IPS DF 19.7 (cell line): ENCODE measurements at regions not wholly inside any gene's neighbourhood (a gene's known extent, or its start where the extent isn't known, plus 50 kb on each side); places are given as distances from the start of the nearest gene placed in this dataset.
A peak's percentile ranks its signal among the peaks of the same experiment; 100 is the strongest.

Experiments used
- DNase-seq: peaks from one replicate; pipeline ENCODE4 v3.0.0-alpha.2; 2013; ENCODE audit warnings: low read depth, low spot score

DNA sequence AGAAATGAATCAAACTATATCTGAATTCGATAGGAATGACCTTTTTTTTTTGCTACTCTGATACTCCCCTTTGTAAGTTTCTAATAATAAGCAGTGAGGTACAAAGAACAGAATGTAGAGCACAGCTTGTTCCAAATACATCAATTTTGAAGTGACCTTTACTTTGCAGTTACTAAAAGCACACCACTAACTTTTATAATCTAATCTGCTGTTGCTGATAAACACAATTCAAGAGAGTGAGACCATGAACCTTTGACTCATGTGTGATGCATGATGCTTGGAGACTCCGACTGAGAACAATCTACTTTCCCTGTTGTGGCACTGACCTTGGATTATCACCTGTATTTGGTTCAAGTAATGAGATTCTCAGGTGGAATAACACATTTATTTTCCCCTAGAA is 91.6 kb upstream of the GNPDA2 start:
- no peak for DNase-seq

DNA sequence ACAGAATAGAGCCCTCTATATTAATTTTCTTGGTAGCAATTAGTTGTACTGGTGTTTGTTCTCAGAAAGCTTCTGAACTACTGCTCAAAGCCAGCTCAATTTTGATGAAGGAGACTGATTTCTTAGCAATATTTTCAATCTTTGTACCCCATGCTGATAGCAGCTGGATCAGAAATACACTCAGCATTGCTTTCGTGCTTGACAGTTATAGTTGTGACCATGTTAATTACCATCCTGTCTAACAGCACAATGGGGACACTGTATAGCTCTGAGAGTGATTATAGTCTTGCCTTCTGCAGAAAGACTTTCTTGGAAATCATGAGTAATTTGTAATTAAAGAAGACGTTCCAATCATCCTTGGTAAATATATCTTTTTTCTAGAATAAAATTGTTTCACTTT is 79.7 kb upstream of the GNPDA2 start:
- no peak for DNase-seq

DNA sequence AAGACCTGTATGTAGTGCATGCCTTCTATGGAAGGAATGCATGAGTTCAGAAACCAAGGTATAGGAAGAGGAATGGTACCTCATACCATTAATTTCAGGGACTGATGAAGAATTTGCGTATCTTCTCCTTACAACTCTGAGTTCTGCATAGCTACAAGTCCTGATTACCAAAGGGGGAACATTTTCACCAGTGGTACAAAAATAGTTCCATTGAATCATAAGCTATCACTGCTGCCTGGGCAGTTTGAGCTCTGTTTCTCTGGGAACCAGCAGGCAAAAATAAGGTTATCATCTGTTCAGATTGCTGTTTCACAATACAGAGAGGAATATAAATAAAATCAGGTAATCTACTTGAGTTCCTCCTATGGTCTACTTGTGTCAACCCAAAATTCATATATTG is 77.9 kb upstream of the GNPDA2 start:
- DNase-seq: no peak

DNA sequence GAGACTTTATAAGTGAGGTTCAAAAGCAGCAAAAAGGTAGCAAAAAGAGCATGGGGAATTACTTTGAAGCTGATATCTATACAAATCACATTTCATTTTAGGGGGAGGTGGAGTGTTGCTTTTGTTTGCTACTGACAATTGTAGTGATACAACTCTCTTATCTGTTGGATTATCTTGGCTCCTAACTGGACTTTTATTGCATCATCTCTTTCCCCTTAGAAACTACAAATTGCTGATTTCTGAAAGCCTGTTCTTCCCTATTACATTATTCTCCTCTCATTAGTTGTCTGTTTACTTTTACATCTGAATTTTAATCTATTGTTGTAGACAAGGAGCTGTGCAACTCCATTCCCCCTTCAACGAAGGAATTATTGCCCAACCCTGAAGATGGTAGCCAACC is 75.0 kb upstream of the GNPDA2 start:
- no peak for DNase-seq

DNA sequence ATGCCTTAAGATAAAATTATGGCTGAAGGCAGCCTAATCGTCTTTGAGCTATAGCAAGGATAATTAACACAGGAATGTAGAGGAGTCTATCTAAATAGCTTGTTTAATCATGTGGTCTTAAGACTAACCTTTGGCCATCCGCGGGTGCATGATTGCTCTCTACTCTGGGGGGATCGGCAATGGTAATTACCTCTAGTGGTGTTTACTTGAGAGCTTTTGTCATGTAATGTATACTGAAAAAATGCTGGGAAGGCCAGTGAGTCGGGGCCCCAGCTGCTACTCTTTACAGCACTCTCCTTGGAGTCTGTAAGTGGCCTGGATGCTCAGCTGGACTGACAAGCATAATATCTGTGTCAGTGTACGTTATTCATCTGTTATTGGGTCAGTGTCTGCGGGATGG is 65.5 kb upstream of the GNPDA2 start:
- peak; percentile 2 for DNase-seq

DNA sequence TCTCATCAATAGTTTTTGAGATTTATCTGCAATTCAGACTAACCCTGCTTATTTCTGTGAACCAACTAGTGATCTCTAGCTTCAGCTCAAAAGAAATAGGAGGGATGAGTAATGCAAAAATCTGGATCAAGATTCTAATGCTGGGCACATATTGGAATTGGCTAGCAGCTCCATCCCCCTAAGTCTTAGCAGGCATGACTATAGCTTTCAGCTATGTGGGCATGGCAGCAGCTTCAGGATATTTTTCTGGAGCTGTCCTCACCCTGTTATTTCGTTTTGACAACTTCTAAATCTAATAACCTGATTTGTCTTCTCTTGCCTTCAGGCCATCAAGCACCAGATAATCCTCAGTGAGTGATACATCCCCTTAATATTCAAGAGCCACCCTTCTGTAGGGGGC is 50.8 kb upstream of the GNPDA2 start:
- no peak for DNase-seq
